NCI-H2029 (cell line): ENCODE measurements at regions not wholly inside any gene's neighbourhood (a gene's known extent, or its start where the extent isn't known, plus 50 kb on each side); places are given as distances from the start of the nearest gene placed in this dataset.

ENCODE experiments used
- DNase-seq: peaks from one replicate; lab custom pipeline; 2025; lab: John Stamatoyannopoulos, UW

DNA sequence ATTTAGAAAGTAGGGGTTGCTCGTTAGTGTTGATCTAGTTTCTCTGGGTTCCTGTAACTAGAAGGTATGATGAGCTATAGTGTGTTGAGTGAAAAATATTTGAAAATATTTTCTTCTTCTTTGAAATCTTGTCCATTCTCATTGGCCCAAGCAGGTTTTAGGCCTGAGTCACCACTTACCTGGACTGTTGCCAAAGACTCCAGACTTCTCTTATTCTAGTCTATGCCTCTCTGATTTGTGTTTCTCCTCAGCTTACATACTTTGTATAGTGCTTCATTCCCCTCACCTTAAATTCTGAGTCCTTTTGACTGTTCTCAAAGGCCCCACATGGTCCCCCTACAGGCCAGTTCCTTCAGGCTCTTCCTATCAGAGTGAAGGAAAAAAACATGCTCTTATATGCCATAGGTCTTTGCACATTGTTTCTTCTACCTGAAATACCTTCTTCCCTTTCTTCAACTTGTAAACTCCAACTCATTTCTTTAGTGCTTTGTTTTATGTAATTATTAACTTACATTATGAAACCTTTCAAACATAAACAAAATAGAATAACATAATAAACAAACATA, 258.2 kb downstream of the PPP1R2C start:
- DNase-seq = no peak

DNA sequence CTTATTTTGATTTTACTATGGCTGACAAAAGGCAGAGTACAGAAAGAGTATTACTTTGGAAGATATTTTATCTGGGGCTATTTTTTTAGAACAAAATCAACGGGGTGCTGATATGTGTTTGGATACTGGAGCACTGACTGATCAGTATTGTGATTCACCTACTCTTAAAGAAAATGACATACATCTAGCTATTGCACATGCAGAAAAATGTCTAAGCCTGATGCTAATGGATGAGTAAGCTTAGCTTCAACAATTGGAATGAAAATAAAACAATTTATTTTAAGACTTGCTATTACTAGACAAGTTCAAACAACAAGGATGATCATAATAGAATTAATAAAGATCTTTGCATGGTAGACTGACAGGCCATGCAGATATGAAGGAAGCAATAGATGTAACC, 262.0 kb downstream of the PPP1R2C start:
- DNase-seq = no peak

DNA sequence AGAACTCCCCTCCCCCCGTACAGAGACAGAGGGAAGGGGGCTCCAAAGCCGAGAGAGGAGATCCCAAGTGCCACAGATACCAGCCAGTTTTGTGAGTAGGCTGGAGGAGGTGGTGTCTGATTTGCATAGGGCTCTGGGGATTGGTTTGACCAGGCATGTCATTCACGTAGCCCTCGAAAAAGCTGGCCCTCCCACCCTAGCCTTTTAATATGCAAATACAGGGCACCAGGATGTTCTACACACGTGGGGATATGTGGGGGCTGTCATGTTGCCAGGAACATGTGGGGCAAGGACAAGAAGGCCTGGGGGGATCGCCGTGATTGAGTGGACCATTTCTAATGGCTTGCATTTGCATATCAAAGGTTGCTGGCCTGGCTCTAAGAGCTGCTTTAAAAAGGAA, 272.9 kb downstream of the PPP1R2C start:
- DNase-seq = no peak

DNA sequence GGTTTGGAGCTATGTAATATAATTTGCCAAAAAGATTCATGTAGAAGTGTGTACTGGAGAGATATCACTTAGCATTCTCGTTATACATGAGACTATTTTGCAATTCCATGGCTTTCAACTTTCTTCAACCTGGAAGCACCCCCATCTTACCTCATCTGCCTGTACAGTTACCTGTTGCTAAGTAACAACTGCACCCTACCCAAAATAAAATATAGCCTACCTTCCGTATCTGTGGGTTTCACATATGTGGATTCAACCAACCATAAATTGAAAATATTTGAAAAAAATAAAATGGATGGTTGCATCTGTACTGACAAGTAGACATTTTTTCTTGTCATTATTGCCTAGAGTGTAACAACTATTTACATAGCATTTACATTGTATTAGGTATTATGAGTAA, 278.3 kb downstream of the PPP1R2C start:
- no peak for DNase-seq

DNA sequence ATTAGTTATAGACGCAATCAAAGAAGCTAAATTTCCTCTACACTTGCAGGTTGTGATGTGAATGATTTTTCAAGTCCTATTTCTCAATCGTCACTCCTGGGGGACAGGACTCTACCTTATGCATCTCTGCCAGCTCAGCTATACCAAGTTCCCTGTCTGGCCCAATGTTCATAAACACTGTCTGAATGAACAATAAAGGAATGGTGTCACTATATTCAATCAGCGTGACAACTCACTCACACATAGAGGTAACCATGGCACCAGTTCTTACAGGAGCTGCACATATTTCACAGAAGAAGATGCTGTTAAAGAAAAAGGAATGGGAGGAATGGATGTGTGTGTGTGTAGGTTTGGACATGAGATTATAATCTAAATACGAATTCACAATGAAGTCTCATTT, 280.6 kb downstream of the PPP1R2C start:
- no peak for DNase-seq

DNA sequence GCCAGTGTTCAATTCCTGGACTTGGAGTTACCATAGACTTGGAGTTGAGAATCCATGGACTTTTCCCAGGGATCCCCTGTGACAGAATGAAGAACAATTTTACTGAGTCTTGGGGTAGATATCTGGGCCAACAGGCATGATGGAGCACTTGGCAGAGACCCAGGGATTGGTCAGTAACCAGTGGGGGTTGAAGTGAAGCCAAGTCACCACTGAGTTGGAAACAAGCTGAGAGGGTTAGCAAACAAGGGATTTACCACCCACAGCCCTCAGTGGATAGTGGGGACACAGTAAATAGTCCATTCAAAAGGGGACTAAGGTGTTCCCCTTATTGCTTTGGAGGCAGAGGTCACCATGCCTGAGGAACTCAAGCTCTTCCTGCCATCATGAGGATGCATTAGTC, 281.7 kb downstream of the PPP1R2C start:
- peak; percentile 21 for DNase-seq

DNA sequence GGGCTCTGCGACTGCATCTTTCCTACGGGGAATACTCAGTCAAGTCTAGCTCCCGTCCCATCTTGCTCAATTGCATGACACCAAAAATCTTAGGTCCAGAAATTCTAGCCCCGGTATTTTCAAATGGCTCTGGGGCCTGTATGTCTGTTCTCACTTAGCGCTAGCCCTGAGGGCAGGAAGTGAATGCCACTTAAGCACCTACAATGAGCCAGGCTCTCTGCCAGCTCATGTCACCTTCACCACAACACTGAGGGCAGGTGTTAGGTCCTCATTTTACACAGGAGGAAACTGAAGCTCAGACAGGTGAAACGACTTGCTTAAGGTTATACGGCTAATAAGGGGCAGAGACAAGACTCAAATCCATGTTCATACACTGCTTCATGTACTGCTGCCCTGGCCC, 282.8 kb downstream of the PPP1R2C start:
- peak; percentile 87 for DNase-seq

DNA sequence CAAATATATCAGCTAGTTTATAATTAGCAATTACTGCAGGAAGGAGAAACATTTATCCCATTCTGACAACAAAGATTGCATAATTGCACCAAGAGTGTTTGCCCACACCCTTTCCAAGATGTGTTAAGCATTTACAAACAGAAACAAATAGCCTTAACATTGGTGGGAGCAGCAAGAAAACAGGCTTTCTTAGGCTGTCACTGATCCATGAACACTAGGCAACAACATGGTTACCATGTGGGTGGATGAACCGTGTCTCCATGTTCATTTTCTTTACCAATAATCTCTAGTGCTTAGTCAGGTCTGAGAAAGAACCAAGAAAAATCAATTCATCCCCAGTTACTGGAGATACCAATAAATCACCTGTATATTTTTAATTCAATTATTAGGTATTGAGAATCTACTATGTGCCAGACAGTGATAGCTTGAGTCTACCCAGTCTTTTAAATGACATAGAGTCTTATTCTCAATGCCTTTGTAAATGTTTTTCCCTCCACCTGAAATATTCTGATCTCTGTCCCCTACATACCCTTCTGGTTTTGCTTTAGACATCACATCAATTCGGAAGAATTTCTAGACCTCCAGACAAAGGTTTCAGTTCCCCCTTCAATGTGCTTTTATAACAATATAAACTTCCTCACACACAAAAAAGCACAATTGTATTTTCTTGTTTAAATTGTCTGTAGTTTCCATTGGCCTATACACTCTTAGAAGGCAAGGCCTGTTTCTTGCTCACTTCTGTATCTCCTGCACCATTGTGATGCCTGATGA, 286.6 kb downstream of the PPP1R2C start:
- no peak for DNase-seq

DNA sequence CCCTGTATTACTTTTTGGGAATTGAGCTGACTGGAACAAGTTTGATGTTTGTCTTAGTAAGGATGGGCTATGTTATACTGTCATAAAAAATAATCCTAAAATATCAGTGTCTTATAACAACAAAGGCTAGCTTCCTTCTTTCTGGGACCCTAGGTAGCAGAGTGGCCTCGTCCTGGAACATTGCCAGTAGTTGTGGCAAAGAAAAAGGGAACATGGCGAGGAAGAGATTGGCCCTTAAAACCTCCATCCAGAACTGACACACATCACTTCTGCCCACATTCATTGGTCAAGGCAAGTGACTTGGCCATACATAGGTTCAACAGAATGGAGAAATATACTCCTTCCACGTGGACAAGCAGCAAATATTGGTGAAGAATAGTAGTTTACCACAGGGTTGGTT, 287.9 kb downstream of the PPP1R2C start:
- DNase-seq = no peak

DNA sequence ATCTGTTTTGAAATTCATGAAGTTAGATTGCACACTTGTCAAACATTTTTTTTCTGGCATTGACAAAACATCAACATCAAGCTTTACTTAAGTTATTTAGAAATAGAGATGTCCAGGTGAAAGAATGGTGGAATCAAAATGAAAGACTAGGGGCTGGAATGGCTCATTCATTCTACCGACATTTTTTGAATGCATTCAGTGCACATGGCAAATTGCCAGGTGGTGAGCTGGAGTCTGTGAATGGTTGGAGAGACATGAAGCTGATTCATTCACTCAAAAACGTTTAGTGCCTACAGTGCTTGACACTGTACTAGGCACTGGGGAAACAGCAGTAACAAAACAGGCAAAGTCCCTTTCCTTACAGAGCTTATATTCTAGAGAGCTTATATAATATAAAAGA, 292.4 kb downstream of the PPP1R2C start:
- DNase-seq = no peak

DNA sequence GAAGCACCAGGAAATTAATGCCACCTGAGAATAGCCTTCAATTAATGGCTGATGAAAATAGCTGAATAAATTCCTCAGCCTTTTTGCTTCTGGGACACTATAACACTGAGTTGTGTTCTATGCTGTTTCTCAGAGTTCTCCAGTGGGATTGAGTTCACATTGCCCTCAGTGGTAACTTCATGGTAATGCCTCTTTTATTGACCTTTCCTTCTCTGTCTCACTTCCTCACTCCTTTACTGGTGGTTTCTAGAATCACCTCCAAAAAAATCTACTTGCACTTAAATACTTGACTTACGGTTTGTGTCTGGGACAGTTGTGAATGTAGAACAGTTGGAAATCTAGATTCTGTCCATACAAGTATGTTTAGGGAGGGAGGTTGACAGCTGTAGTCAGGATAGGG, 293.7 kb downstream of the PPP1R2C start:
- DNase-seq = no peak

DNA sequence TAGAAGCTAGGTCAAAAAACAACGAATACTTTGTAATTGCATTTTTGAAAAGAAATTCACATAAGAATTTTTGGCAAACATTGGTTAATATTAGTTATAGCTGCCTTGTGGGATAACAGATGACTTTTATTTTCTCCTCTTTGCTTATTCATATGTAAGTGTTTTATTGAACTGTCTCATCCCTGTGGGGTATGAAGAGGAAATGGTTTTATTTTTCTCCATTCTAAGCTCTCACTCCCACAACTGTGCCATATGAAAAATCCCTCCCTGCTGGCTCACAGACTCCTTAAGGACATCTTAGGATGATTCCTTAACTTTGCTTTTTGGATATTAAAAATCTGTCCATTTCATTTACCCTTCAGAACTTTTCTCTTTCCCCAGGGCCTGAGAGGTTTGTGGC, 300.6 kb downstream of the PPP1R2C start:
- no peak for DNase-seq

DNA sequence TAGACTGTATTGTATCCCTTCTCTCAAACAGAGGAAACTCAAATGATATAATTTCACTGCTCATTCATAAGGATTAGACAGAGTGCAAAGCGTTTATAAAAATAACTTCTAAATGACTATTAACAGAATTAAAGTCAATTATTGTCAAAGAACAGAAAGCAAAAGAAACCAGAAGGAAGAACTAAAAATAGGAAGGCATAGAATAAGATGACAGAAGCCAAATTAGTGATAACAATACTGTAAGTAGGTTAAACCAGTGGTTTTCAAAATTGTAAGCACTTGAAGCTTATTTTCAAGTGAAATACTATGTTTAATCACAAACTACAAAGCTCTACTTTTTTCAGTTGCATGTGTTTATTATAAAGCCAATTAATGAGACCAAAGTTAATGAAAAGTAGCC, 305.2 kb downstream of the PPP1R2C start:
- DNase-seq = no peak

DNA sequence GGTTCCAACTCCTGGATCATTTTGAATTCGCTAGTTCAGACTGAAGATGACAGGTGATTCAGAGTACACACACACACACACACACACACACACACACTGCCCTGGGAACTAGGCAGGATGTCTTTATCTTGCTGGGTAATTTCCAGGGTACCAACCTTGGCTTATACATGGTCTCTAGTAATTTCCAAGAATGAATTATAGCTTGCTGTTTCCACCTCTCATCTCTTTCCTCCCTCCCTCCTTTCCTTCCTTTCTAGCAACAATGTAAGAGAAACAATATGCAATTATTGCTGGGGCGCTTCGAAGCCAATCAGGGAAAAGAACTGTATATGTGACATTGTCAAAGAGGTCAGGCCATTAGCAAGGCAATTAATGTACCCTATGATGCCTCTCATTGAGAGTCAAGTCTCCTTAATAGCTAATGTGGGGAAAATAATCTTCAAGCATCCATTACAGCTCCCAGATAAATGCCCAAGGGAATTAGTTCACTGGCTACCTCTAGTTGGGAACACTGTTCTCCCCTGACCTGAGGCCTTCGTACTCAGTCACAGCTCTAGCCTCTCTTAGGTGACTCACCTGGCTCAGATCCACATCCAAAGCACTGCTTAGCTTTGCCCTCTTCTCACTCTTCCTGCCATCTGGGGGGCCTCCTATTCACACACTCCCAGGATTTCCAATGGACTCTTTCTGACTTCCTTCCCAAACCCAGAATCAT, 311.5 kb downstream of the PPP1R2C start:
- DNase-seq = no peak

DNA sequence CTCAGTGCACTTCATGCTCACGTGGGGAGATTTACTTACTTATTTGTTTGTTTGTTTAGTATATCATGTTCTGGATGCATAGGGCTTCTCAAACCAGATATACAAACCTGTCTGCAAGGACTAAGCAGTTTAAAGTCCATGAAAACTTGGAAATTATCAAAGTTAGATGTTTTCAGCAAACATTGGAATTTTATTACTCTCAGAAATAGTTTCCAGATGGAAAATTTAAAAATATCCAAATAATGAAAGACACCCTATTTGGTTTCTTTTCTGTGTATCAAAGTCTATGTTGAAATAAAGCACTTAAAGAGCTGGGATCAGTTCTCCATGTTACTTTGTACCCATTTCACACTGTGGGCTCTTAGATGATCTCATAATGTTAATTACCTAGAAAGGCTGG, 312.1 kb downstream of the PPP1R2C start:
- no peak for DNase-seq

DNA sequence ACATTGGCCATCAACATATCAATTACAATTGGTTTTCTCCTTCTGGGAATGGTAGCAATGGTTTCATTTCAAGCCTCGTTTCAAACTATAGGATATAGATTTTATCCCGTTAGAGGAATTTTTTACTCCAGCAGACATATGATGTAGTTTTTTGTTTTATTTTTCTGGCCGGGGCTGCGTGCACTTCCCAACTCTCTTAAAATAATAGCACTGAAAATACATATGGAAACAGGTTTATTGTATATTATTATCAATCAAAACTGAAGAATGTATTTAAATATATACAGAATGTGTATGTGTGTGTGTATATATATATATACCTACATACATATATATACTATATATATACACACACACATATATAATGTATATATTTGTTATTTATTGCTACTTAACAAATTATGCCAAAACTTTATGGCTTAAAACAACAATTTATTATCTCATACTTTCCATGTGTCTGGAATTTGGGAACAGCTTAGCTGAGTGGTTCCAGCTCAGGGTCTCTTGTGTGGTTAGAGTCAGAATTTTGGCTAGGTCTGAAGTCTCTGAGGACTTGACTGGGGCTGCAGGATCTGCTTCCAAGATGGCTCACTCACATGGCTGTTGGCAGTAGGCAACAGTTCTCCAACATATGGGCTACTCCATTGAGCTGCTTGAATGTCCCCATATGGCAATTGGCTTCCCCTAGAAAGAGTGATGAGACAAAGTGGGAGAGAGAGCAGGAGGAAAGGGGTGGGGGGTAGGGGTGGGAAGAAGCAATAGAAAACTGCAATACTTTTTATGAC, 314.1 kb downstream of the PPP1R2C start:
- DNase-seq = no peak

DNA sequence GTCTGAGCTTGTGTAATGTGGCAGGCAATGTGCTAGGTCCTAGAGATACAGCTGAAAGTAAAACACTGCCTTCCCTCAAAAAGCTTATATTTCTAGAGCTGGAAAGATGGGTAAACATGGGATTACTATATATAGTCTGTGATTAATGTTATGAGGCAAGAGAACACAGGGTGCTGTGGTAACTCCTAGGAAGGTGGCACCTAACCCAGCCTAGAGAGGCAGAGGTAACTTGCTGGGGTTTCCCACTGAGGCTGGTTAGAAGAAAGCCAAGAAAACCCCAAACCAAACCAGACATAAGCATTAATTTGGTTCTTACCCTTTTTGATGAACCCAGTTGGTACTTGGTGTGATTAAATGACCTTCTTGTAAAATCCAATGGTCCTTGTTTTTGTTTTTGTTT, 315.0 kb downstream of the PPP1R2C start:
- no peak for DNase-seq

DNA sequence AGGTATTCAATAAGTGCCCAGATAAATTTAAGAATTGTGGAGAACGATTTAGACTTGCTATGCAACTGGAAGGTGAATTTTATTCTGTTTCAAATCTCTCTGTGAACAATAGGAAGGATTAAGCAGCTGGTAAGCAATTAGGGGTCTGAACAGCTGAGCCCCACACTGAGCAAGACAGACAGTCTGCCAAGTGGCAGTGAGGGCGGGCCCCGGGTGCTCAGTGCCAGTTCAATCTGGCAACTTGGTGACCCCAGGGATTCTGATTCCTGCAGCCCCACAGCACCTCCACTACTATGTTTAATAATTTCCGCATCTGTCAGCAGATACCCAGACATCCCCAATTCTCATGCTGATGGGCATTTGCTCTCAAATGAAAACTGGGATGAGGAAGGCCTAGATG, 317.3 kb downstream of the PPP1R2C start:
- DNase-seq = no peak

DNA sequence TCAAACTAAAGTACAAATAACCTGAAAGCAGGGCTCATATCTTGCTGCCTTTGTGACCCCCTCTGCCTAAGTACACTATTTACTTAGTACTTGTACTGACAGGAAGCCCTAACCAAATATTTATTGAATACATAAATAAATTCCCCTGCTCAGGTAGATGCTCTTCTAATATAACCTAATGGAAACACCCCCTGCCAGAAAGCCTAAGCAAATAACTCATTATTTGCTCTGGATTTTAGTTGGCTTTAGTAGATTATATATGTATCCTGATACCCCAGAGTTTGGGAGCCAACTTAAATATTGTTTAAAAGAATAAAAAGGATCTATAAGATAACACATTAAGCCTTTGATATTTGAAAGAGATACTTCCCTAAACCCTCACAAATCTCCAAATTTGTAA, 318.2 kb downstream of the PPP1R2C start:
- no peak for DNase-seq

DNA sequence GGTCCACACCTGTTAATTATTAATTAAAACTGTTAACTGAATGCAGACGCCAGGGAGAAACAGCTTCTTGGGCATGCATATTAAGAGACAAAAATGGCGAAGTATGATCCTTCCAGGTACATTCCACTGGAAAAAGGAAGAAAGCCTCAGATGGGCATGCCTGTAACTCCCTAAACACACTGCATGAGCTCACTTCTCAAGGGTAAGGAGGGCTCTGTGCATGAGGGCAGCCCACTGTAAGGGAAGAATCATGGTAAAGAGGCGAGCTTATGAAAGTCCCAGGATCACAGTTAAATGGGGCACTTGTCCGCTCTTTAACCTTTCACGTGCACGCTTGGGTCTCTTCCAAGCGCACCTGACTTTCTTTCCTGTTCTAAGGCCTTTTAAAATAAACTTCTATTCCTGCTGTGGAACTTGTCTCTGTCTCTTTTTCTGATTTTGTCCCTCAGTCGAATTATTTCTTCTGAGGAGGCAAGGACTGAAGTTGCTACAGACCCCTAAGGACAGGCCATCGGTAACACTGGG, 321.7 kb downstream of the PPP1R2C start:
- no peak for DNase-seq

DNA sequence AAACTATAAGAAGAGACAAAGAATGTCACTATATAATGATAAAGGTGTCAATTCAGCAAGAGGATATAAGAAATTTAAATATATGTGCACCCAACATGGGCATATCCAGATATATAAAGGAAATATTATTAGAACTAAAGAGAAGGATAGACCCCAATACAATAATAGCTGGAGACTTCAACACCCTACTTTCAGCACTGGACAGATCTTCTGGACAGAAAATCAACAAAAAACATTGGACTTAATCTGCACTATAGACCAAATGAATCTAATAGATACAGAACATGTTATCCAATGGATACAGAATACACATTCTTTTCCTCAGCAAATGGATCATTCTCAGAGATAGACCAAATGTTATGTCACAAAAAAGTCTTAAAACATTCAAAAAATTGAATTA, 327.7 kb downstream of the PPP1R2C start:
- DNase-seq = no peak

DNA sequence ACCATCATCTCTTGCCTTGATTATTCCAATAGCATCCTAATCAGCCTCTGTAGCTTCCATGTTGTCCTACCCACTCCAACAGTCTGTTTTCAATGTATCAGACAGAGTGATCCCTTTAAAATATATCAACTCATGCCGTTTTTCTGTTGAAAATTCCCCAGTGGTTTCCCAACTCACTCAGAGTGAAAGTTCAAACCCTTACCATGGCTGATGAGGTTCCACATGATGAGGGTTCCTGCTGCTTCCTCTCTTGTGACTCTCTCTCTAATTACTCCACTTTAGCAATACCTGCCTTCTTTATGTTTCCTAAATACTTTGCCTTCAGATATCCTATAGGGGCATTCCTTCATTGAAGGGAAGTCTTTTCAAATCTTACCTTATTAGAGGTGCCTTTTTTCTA, 334.7 kb downstream of the PPP1R2C start:
- DNase-seq = no peak
